ENCODE measurements at regions not wholly inside any gene's neighbourhood (a gene's known extent, or its start where the extent isn't known, plus 50 kb on each side); places are given as distances from the start of the nearest gene placed in this dataset.

GRCh38 chr5:138650196-138650595 is 75.0 kb upstream of the HSPA9 start:
- no peaks in the 10 kb centered on the region for H3K9me2 ChIP-seq (replicated peaks; ENCODE audit: low read depth, low read length)
- H3F3A ChIP-seq (ENCODE audit: low read depth): no peaks in the 10 kb centered on the region
- no peaks in the 10 kb centered on the region for H4K20me1 ChIP-seq (ENCODE audit: insufficient read depth, low read length, poor library complexity, severe bottlenecking)
- TF ChIP-seq, protein P1, sequence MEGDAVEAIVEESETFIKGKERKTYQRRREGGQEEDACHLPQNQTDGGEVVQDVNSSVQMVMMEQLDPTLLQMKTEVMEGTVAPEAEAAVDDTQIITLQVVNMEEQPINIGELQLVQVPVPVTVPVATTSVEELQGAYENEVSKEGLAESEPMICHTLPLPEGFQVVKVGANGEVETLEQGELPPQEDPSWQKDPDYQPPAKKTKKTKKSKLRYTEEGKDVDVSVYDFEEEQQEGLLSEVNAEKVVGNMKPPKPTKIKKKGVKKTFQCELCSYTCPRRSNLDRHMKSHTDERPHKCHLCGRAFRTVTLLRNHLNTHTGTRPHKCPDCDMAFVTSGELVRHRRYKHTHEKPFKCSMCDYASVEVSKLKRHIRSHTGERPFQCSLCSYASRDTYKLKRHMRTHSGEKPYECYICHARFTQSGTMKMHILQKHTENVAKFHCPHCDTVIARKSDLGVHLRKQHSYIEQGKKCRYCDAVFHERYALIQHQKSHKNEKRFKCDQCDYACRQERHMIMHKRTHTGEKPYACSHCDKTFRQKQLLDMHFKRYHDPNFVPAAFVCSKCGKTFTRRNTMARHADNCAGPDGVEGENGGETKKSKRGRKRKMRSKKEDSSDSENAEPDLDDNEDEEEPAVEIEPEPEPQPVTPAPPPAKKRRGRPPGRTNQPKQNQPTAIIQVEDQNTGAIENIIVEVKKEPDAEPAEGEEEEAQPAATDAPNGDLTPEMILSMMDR (conservative IDR thresholded peaks at IDR 0.05; ENCODE audit: low read length): no peak
- no peak for TF ChIP-seq EZH2phosphoT487 (IDR thresholded peaks at IDR 0.05; ENCODE audit: borderline replicate concordance)
- H3K9ac ChIP-seq (ENCODE audit: low read depth, low read length, poor library complexity, severe bottlenecking): no peak overlapping the region
- H3K36me3 ChIP-seq (ENCODE audit: insufficient read depth, low read length): no peaks in the 10 kb centered on the region
- H3K79me2 ChIP-seq (ENCODE audit: insufficient read depth, low read length): no peaks in the 10 kb centered on the region
- peaks cover 92% of the 10 kb centered on the region for H3K27me3 ChIP-seq (ENCODE audit: insufficient read depth, low read length, poor library complexity, severe bottlenecking)
- H3K4me2 ChIP-seq (ENCODE audit: low read depth, low read length, poor library complexity, severe bottlenecking): no peak overlapping the region
- no peak overlapping the region for H3K4me3 ChIP-seq (ENCODE audit: low read length, poor library complexity, severe bottlenecking)
- H3K9me3 ChIP-seq (ENCODE audit: insufficient read depth, low read depth, low read length): no peaks in the 10 kb centered on the region
- no peak overlapping the region for H2AFZ ChIP-seq (ENCODE audit: low read length)
- peaks cover 13% of the 10 kb centered on the region for H3K4me1 ChIP-seq (ENCODE audit: insufficient read depth, low read length, poor library complexity, severe bottlenecking)

DNA sequence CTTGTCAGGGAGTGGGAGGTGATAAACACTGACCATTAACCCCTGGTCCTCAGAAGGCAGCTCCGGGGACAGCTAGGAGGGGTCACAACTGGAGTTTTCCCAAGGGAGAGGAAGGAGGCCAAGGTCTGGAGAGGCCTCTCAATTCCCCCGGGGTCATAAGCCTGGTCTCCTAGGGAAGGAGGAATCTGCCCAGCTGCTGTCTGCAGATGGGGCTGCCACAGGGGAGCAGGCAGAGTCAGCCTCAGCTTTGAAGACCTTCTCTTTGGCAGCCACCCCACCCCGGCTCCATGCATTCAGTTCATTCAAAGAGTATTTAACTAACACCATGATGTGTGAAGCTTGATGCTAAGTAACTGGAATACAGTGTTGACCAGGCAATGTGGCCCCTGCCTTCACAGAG is 74.6 kb upstream of the HSPA9 start:
- H3F3A ChIP-seq (ENCODE audit: low read depth): no peaks in the 10 kb centered on the region
- no peaks in the 10 kb centered on the region for H4K20me1 ChIP-seq (ENCODE audit: insufficient read depth, low read length, poor library complexity, severe bottlenecking)

GRCh38 chr5:138649316-138649720 is 74.1 kb upstream of the HSPA9 start:
- H3K9me2 ChIP-seq (replicated peaks; ENCODE audit: low read depth, low read length): no peaks in the 10 kb centered on the region
- no peak overlapping the region for H3K4me3 ChIP-seq (ENCODE audit: low read length, poor library complexity, severe bottlenecking)
- no peak for TF ChIP-seq EZH2phosphoT487 (IDR thresholded peaks at IDR 0.05; ENCODE audit: borderline replicate concordance)
- TF ChIP-seq, protein P1 (conservative IDR thresholded peaks at IDR 0.05; ENCODE audit: low read length): no peak
- H3K9me3 ChIP-seq (ENCODE audit: insufficient read depth, low read depth, low read length): no peaks in the 10 kb centered on the region
- no peaks in the 10 kb centered on the region for H3K79me2 ChIP-seq (ENCODE audit: insufficient read depth, low read length)
- no peaks in the 10 kb centered on the region for H3K36me3 ChIP-seq (ENCODE audit: insufficient read depth, low read length)
- no peak overlapping the region for H2AFZ ChIP-seq (ENCODE audit: low read length)
- peaks cover 97% of the 10 kb centered on the region for H3K27me3 ChIP-seq (ENCODE audit: insufficient read depth, low read length, poor library complexity, severe bottlenecking)
- H3F3A ChIP-seq (ENCODE audit: low read depth): no peaks in the 10 kb centered on the region
- peaks cover 9% of the 10 kb centered on the region for H3K4me1 ChIP-seq (ENCODE audit: insufficient read depth, low read length, poor library complexity, severe bottlenecking)
- no peak overlapping the region for H3K4me2 ChIP-seq (ENCODE audit: low read depth, low read length, poor library complexity, severe bottlenecking)
- H3K9ac ChIP-seq (ENCODE audit: low read depth, low read length, poor library complexity, severe bottlenecking): no peak overlapping the region
- H4K20me1 ChIP-seq (ENCODE audit: insufficient read depth, low read length, poor library complexity, severe bottlenecking): no peaks in the 10 kb centered on the region

More for the DNA sequence above, 74.6 kb upstream of the HSPA9 start:
- no peaks in the 10 kb centered on the region for H3K9me3 ChIP-seq (ENCODE audit: insufficient read depth, low read depth, low read length)
- H3K9ac ChIP-seq (ENCODE audit: low read depth, low read length, poor library complexity, severe bottlenecking): no peak overlapping the region
- H3K4me1 ChIP-seq (ENCODE audit: insufficient read depth, low read length, poor library complexity, severe bottlenecking): peaks cover 13% of the 10 kb centered on the region
- no peak overlapping the region for H3K4me2 ChIP-seq (ENCODE audit: low read depth, low read length, poor library complexity, severe bottlenecking)
- H3K79me2 ChIP-seq (ENCODE audit: insufficient read depth, low read length): no peaks in the 10 kb centered on the region
- H2AFZ ChIP-seq (ENCODE audit: low read length): no peak overlapping the region
- TF ChIP-seq EZH2phosphoT487 (IDR thresholded peaks at IDR 0.05; ENCODE audit: borderline replicate concordance): no peak
- TF ChIP-seq, protein P1 (conservative IDR thresholded peaks at IDR 0.05; ENCODE audit: low read length): no peak
- H3K9me2 ChIP-seq (replicated peaks; ENCODE audit: low read depth, low read length): no peaks in the 10 kb centered on the region
- H3K4me3 ChIP-seq (ENCODE audit: low read length, poor library complexity, severe bottlenecking): no peak overlapping the region
- H3K36me3 ChIP-seq (ENCODE audit: insufficient read depth, low read length): no peaks in the 10 kb centered on the region
- peaks cover 92% of the 10 kb centered on the region for H3K27me3 ChIP-seq (ENCODE audit: insufficient read depth, low read length, poor library complexity, severe bottlenecking)
